ENCODE measurements at regions not wholly inside any gene's neighbourhood (a gene's known extent, or its start where the extent isn't known, plus 50 kb on each side); places are given as distances from the start of the nearest gene placed in this dataset.

DNA sequence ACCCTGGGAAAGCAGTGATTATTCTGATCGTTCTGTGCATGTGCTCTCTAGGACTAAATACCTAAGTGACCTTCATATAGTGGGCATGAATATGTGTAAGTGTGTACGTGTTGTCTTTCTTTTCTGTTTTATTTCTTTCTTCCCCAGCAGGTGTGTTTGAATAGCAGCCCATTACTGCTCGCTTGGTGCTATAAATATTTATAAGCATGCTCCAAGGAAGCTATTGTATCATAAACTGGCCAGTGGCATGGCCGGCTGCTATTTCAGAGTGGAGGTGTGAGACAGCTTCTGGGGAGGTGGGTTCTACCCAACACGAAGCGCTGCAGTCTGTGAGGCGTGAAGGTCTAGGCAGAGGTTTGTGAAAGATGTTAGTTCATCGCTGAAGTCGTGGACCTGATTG lies 641.8 kb downstream of the NTRK3 start:
- CTCF ChIA-PET = interaction anchor here (0.7 kb wide), 1 partner anchor 1137 kb away, joined by 3 read pairs; no protein-coding TSS in a partner anchor
- Mint-ChIP-seq H3K4me1 (peaks cover 2% of the 10 kb centered on the region), H3K27ac (no peak overlapping the region), H3K27me3 (no peaks in the 10 kb centered on the region), H3K36me3 (ENCODE audit: low read depth) (no peaks in the 10 kb centered on the region), H3K4me3 (no peak overlapping the region), H3K9me3 (no peaks in the 10 kb centered on the region)
- no peak for DNase-seq
- POLR2A ChIA-PET = interaction anchor here (0.6 kb wide), 1 partner anchor 999 kb away, joined by 9 read pairs; no protein-coding TSS in a partner anchor

- ChIA-PET POLR2A (no interaction called here), CTCF (no interaction called here)
- DNase-seq = no peak
- H3K27me3 Mint-ChIP-seq = no peaks in the 10 kb centered on the region
- H3K27ac Mint-ChIP-seq = no peak overlapping the region
- no peaks in the 10 kb centered on the region for H3K4me1 Mint-ChIP-seq
- no peaks in the 10 kb centered on the region for H3K36me3 Mint-ChIP-seq (ENCODE audit: low read depth)
- no peak overlapping the region for H3K4me3 Mint-ChIP-seq
- H3K9me3 Mint-ChIP-seq = no peaks in the 10 kb centered on the region
Measured at GRCh38 chr15:87610366-87610765, 646.2 kb downstream of the NTRK3 start.

DNA sequence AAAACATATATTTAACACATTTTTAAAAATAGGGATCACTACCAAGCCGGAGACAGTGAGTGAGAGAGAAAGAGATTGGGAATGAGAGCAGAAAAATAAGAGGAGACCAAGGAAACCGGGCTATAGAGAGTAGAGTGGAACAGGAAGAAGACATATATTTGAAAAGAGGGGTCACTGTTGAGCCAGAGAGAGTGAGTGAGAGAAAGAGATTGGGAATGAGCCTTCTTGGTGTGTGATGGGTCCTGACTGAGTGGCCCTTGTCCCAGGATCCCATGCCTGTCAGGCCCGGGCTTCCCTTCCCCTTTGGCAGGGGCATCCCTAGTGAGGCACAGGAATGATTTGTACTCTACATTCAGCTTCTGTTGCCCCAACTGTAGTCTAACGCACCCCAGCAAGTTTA lies 646.6 kb downstream of the NTRK3 start:
- no peak for DNase-seq
- no peaks in the 10 kb centered on the region for H3K27me3 Mint-ChIP-seq
- H3K9me3 Mint-ChIP-seq = no peaks in the 10 kb centered on the region
- ChIA-PET CTCF (no interaction called here), POLR2A (no interaction called here)
- H3K36me3 Mint-ChIP-seq (ENCODE audit: low read depth) = no peaks in the 10 kb centered on the region
- H3K27ac Mint-ChIP-seq = no peak overlapping the region
- H3K4me3 Mint-ChIP-seq = no peak overlapping the region
- H3K4me1 Mint-ChIP-seq = no peaks in the 10 kb centered on the region

DNA sequence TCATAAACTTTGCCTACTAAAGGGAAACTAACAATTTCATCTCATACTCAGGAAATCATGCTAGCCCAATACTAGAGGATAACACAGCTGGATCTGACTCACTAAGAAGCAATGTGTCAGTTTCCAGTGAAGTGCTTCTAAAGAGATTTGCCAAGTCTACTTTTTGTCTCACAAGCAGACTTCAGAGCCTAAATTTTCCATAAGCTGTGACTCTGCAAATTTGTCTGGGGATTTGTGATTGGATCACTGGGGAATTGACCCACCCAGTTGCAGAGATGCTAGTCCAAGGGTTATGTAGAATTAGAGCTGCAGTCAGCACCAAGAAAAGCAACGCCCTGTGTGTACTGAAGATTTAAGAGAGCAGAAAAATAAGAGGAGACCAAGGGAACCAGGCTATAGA lies 647.1 kb downstream of the NTRK3 start:
- no peak for DNase-seq
- no peaks in the 10 kb centered on the region for H3K27me3 Mint-ChIP-seq
- no peak overlapping the region for H3K27ac Mint-ChIP-seq
- H3K36me3 Mint-ChIP-seq (ENCODE audit: low read depth) = no peaks in the 10 kb centered on the region
- no peak overlapping the region for H3K4me3 Mint-ChIP-seq
- no peaks in the 10 kb centered on the region for H3K4me1 Mint-ChIP-seq
- ChIA-PET POLR2A (no interaction called here), CTCF (no interaction called here)
- no peaks in the 10 kb centered on the region for H3K9me3 Mint-ChIP-seq

DNA sequence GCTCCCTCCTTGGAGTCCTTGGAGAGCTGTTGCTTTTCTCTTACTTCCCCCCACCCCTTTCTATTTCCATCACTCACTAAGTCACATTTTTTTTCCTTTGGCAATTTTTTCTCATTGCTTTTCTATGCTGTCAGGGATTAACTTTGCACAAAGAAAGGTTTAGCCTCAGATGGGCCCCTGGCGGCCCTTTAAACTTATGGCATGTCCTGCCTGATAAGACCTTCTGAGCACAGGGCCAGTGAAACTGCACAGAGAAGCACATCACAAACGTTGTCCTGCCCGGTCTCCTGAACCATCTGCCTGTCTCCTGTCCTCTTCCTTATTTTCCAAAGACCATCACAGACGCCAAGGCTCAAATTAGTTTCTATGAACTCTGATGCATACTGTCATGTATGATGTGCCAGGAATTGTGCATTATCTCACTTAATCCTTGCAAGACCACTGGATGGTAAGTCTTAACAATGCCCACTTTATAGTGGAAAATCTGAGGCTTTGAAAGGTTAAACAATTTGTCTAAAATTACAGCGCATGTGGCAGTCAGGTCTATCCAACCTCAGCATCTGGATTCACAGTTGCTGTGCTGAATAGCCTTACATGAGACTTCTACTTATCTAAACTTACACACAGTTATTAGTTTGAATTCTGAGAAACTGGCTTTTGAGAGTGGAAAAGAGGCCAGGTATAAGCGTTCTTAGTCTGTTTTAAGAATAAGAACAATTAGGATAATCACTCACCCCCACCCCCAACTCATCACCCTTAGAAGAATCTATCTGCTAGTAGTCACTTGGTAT lies 648.1 kb downstream of the NTRK3 start:
- Mint-ChIP-seq H3K4me3 (no peak overlapping the region), H3K9me3 (no peaks in the 10 kb centered on the region), H3K36me3 (ENCODE audit: low read depth) (no peaks in the 10 kb centered on the region), H3K4me1 (peaks cover under 1% of the 10 kb centered on the region), H3K27me3 (no peaks in the 10 kb centered on the region), H3K27ac (no peak overlapping the region)
- no peak for DNase-seq
- POLR2A ChIA-PET = no interaction called here
- CTCF ChIA-PET = interaction anchor here (0.7 to 1.7 kb wide), 2 partner anchors 7 to 19 kb away, joined by 3 to 4 read pairs; no protein-coding TSS in a partner anchor

GRCh38 chr15:87606971-87607370 lies 649.6 kb downstream of the NTRK3 start:
- Mint-ChIP-seq H3K36me3 (ENCODE audit: low read depth) (no peaks in the 10 kb centered on the region), H3K9me3 (no peaks in the 10 kb centered on the region), H3K4me1 (peaks cover 3% of the 10 kb centered on the region), H3K27me3 (peaks cover 4% of the 10 kb centered on the region), H3K27ac (no peak overlapping the region), H3K4me3 (no peak overlapping the region)
- POLR2A ChIA-PET = no interaction called here
- CTCF ChIA-PET = interaction anchor here (1.3 to 1.7 kb wide), 2 partner anchors 11 to 17 kb away, joined by 3 to 4 read pairs; no protein-coding TSS in a partner anchor
- DNase-seq = no peak

DNA sequence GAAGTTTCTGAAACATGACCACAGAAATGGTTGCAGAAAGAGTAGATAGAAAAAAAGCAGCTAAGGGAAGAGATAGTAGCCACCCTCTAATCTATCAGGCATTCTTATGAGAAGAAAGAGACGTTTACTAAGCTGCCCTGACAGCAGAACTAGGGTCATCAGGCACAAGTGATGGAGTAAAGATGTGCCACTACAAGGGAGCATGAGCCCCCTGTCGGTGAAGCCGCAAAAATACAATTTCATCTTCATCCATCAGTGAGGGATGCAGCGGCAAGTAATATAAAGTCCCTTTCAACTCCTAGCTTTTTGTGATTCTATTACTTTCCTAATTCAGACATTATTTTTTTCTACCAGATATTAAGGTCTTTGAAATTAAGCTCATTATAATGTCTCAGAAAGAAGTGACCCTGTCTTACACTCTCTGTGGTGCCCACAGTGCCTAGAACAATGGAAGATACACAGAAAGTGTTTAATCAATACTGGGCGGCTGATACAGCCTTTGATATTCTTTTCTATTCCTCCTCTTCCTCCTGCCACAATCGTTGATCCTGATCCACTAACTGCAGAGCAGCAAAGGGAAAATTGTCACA lies 651.6 kb downstream of the NTRK3 start:
- DNase-seq = peak; percentile 12
- no peak overlapping the region for H3K27ac Mint-ChIP-seq
- no peaks in the 10 kb centered on the region for H3K9me3 Mint-ChIP-seq
- POLR2A ChIA-PET = no interaction called here
- no peaks in the 10 kb centered on the region for H3K36me3 Mint-ChIP-seq (ENCODE audit: low read depth)
- no peak overlapping the region for H3K4me3 Mint-ChIP-seq
- peaks cover 3% of the 10 kb centered on the region for H3K4me1 Mint-ChIP-seq
- CTCF ChIA-PET = no interaction called here
- H3K27me3 Mint-ChIP-seq = peaks cover 4% of the 10 kb centered on the region

DNA sequence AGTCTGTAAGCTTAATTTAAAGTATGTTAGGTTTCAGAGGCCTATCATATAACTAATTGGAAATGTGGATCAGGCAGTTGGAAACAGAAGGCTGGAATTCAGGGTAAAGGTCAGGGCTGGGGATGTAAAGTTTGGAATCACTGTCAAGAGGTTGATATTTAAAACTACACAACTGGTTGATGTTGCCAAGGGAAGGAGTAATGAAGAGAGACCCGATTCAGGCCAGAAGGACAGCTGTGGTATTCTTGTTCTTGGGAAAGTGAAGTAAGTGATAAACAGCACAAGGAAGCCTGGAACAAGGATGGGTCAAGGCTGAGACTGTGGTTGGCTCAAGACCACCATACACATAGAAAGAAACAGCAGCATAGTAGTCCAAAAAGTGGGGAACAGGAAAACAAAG lies 654.2 kb downstream of the NTRK3 start:
- H3K27ac Mint-ChIP-seq = no peak overlapping the region
- peaks cover 4% of the 10 kb centered on the region for H3K27me3 Mint-ChIP-seq
- POLR2A ChIA-PET = no interaction called here

GRCh38 chr15:87599616-87600015 lies 656.9 kb downstream of the NTRK3 start:
- Mint-ChIP-seq H3K27ac (no peak overlapping the region), H3K27me3 (peaks cover 4% of the 10 kb centered on the region), H3K36me3 (ENCODE audit: low read depth) (no peaks in the 10 kb centered on the region), H3K4me1 (peaks cover 38% of the 10 kb centered on the region), H3K4me3 (no peak overlapping the region), H3K9me3 (peaks cover 2% of the 10 kb centered on the region)
- POLR2A ChIA-PET = no interaction called here
- CTCF ChIA-PET = no interaction called here
- no peak for DNase-seq

More for the DNA sequence above, 654.2 kb downstream of the NTRK3 start:
- Mint-ChIP-seq H3K36me3 (ENCODE audit: low read depth) (no peaks in the 10 kb centered on the region), H3K4me3 (no peak overlapping the region), H3K9me3 (no peaks in the 10 kb centered on the region), H3K4me1 (peaks cover 17% of the 10 kb centered on the region)
- CTCF ChIA-PET = no interaction called here
- DNase-seq = no peak

DNA sequence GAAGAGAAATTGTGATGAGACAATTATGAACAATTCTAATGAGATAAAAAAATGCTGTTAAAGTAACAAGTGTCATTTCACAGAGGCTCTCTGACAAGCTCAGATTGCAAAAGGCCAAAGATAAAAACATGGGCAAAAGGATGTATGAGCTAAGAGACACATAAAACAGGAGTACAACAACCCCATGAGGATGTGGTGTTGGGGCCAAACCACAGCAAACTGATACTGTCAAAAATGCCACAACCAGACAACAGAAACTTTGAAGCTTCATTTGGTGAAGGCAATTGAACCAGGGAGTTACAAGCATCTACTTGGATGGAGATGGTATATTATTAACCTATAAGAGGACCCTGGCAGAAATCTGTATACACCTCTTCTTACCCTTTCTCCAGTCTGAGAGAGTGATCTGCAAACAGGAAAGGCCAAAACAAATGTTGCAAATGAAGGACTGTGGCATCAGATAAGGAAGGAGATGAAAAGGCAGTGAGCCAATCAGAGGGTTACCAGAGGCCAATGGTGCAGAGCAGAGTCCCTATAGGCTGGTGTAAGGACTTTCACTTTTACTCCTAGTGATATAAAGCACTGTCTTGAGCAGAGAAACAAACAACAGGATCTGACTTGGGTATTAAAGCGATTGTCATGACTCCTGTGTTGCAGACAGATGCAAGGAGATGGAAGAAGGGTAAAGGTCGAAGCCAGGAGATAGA lies 659.0 kb downstream of the NTRK3 start:
- Mint-ChIP-seq H3K9me3 (peaks cover 6% of the 10 kb centered on the region), H3K27ac (peak overlapping the region; percentile 85)

GRCh38 chr15:87591582-87591981 lies 665.0 kb downstream of the NTRK3 start:
- Mint-ChIP-seq H3K36me3 (ENCODE audit: low read depth) (no peaks in the 10 kb centered on the region), H3K27me3 (peaks cover 2% of the 10 kb centered on the region), H3K4me1 (peaks cover 19% of the 10 kb centered on the region), H3K4me3 (no peak overlapping the region), H3K27ac (no peak overlapping the region), H3K9me3 (peaks cover 4% of the 10 kb centered on the region)
- CTCF ChIA-PET = no interaction called here
- POLR2A ChIA-PET = no interaction called here
- no peak for DNase-seq

More for the DNA sequence above, 659.0 kb downstream of the NTRK3 start:
- H3K4me1 Mint-ChIP-seq = peaks cover 42% of the 10 kb centered on the region
- POLR2A ChIA-PET = no interaction called here
- CTCF ChIA-PET = no interaction called here
- H3K4me3 Mint-ChIP-seq = peak overlapping the region; percentile 6
- H3K36me3 Mint-ChIP-seq (ENCODE audit: low read depth) = no peaks in the 10 kb centered on the region
- peaks cover 2% of the 10 kb centered on the region for H3K27me3 Mint-ChIP-seq
- DNase-seq = peak; percentile 68

- Mint-ChIP-seq H3K27me3 (peaks cover 2% of the 10 kb centered on the region), H3K9me3 (peaks cover 4% of the 10 kb centered on the region), H3K4me3 (no peak overlapping the region), H3K36me3 (ENCODE audit: low read depth) (no peaks in the 10 kb centered on the region), H3K27ac (no peak overlapping the region), H3K4me1 (peaks cover 19% of the 10 kb centered on the region)
- DNase-seq = no peak
- ChIA-PET POLR2A (no interaction called here), CTCF (no interaction called here)
Measured at GRCh38 chr15:87591042-87591441, 665.5 kb downstream of the NTRK3 start.

DNA sequence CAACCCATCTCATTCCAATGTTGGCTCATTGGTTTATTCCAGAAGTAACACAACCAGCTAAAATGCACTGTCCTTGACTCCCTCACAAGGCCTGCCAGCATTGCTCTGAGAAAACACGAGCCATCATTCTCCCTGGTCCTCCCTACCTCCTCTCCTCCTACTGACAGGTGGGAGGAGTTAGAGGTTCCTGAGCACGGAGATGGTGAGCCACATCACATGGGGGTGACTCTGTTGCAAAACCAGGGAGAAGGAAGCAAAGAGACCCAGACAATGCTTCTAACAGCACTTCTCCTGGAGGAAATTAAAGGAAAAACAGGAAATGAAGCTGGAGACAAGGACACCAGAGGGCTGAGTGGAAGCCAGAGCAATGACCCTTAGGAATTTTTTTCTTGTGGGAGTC lies 667.4 kb downstream of the NTRK3 start:
- no peak for DNase-seq
- ChIA-PET CTCF (interaction anchor here (1.1 kb wide), 1 partner anchor 18 kb away, joined by 4 read pairs; no protein-coding TSS in a partner anchor), POLR2A (no interaction called here)
- H3K4me3 Mint-ChIP-seq = no peak overlapping the region
- H3K4me1 Mint-ChIP-seq = peaks cover 2% of the 10 kb centered on the region
- peaks cover 4% of the 10 kb centered on the region for H3K9me3 Mint-ChIP-seq
- no peak overlapping the region for H3K27ac Mint-ChIP-seq
- H3K27me3 Mint-ChIP-seq = peaks cover 2% of the 10 kb centered on the region
- H3K36me3 Mint-ChIP-seq (ENCODE audit: low read depth) = no peaks in the 10 kb centered on the region
